Uterus (tissue), 3 donors: ENCODE measurements at regions not wholly inside any gene's neighbourhood (a gene's known extent, or its start where the extent isn't known, plus 50 kb on each side); places are given as distances from the start of the nearest gene placed in this dataset.

Source experiments
- DNase-seq, 2 donors: peaks; one replicate each; pipeline ENCODE4 v3.0.0-alpha.2; 2019 to 2020
- H3K27ac ChIP-seq, 2 donors: fragments of 200-600 bp; sonication (generic); 1 replicate in 1 of 2; 2 replicates in 1 of 2; pipeline ENCODE4 v1.5.1; 2016 to 2018
- H3K27me3 ChIP-seq, 2 donors: fragments of 200-600 bp; sonication (generic); one replicate each; pipeline ENCODE4 v1.5.1; 2018 to 2019; ENCODE audit warnings: control low read depth in 1 of 2
- H3K36me3 ChIP-seq, 2 donors: fragments of 200-600 bp; sonication (generic); one replicate each; pipeline ENCODE4 v1.5.1; 2019; ENCODE audit warnings: control low read depth in 1 of 2
- H3K4me1 ChIP-seq, 2 donors: fragments of 200-600 bp; sonication (generic); one replicate each; pipeline ENCODE4 v1.5.1; 2018 to 2019; ENCODE audit warnings: control low read depth in 1 of 2
- H3K4me3 ChIP-seq, 2 donors: fragments of 200-600 bp; sonication (generic); 1 replicate in 1 of 2; 2 replicates in 1 of 2; pipeline ENCODE4 v1.5.1; 2018 to 2019; ENCODE audit warnings: mild to moderate bottlenecking in 1 of 2
- H3K9me3 ChIP-seq, 2 donors: fragments of 200-600 bp; sonication (generic); one replicate each; pipeline ENCODE4 v1.5.1; 2019; ENCODE audit warnings: control low read depth in 1 of 2
- CTCF ChIP-seq, 4 experiments: fragments of 200-600 bp in 2 of 4; fragments of 450-650 bp in 2 of 4; sonication (generic) in 2 of 4; IDR thresholded peaks; one replicate each; pipeline ENCODE4 v1.5.1; 2016 to 2019; ENCODE audit warnings: antibody characterized with exemption in 4 of 4, mild to moderate bottlenecking in 2 of 4, moderate library complexity in 1 of 4
- POLR2A ChIP-seq, 2 donors: fragments of 450-650 bp; IDR thresholded peaks; one replicate each; pipeline ENCODE4 v1.6.1; 2016; ENCODE audit warnings: antibody characterized with exemption in 2 of 2, mild to moderate bottlenecking in 1 of 2, moderate library complexity in 1 of 2
- intact Hi-C: fragments of 100-400 bp; cut with DNase I; formaldehyde crosslinking; loops from one replicate; pipeline ENCODE4 v1.15.1; 2023; ENCODE audit warnings: low total_unique reads
- donor health status: DM: yes; HTN: yes; CAD: no.

- peaks cover 0 to 5% of the 10 kb centered on the region in 2 donors for H3K9me3 ChIP-seq
- peaks cover 0 to 10% of the 10 kb centered on the region in 2 donors for H3K4me1 ChIP-seq
- no peaks in the 10 kb centered on the region for H3K36me3 ChIP-seq
- intact Hi-C loops: no loop called here
- peaks cover 7 to 33% of the 10 kb centered on the region in 2 donors for H3K27me3 ChIP-seq
- no peak for TF ChIP-seq POLR2A (IDR thresholded peaks at IDR 0.05)
- TF ChIP-seq CTCF (IDR thresholded peaks at IDR 0.05): no peak
- H3K4me3 ChIP-seq: no peak overlapping the region
- H3K27ac ChIP-seq: no peak overlapping the region
- no peak for DNase-seq
Observed at GRCh38 chr5:73384861-73385260, 63.7 kb downstream of the FOXD1 start.

- Histone ChIP-seq H3K4me1 (peaks cover 0 to 10% of the 10 kb centered on the region in 2 donors), H3K36me3 (no peaks in the 10 kb centered on the region), H3K9me3 (peaks cover 0 to 5% of the 10 kb centered on the region in 2 donors), H3K27ac (no peak overlapping the region), H3K4me3 (no peak overlapping the region), H3K27me3 (peaks cover 7 to 38% of the 10 kb centered on the region in 2 donors)
- intact Hi-C loops: no loop called here
- DNase-seq: no peak
- TF ChIP-seq CTCF (IDR thresholded peaks at IDR 0.05): no peak
Observed at GRCh38 chr5:73382401-73382740, 66.2 kb downstream of the FOXD1 start.

GRCh38 chr5:73381590-73382400, 66.8 kb downstream of the FOXD1 start:
- DNase-seq: no peak
- intact Hi-C loops: no loop called here
- no peak overlapping the region for H3K4me3 ChIP-seq
- peaks cover 0 to 10% of the 10 kb centered on the region in 2 donors for H3K4me1 ChIP-seq
- H3K27me3 ChIP-seq: peaks cover 7 to 40% of the 10 kb centered on the region in 2 donors
- H3K36me3 ChIP-seq: no peaks in the 10 kb centered on the region
- peaks cover 0 to 5% of the 10 kb centered on the region in 2 donors for H3K9me3 ChIP-seq
- no peak for TF ChIP-seq POLR2A (IDR thresholded peaks at IDR 0.05)
- no peak for TF ChIP-seq CTCF (IDR thresholded peaks at IDR 0.05)
- H3K27ac ChIP-seq: no peak overlapping the region

GRCh38 chr5:73380710-73381589, 67.6 kb downstream of the FOXD1 start:
- Histone ChIP-seq H3K27me3 (peaks cover 7 to 40% of the 10 kb centered on the region in 2 donors), H3K36me3 (no peaks in the 10 kb centered on the region), H3K4me1 (peaks cover 0 to 10% of the 10 kb centered on the region in 2 donors), H3K4me3 (no peak overlapping the region), H3K9me3 (peaks cover 0 to 5% of the 10 kb centered on the region in 2 donors), H3K27ac (no peak overlapping the region)
- DNase-seq: no peak
- intact Hi-C loops: no loop called here
- TF ChIP-seq CTCF (IDR thresholded peaks at IDR 0.05) (no peak), POLR2A (IDR thresholded peaks at IDR 0.05) (no peak)

DNA sequence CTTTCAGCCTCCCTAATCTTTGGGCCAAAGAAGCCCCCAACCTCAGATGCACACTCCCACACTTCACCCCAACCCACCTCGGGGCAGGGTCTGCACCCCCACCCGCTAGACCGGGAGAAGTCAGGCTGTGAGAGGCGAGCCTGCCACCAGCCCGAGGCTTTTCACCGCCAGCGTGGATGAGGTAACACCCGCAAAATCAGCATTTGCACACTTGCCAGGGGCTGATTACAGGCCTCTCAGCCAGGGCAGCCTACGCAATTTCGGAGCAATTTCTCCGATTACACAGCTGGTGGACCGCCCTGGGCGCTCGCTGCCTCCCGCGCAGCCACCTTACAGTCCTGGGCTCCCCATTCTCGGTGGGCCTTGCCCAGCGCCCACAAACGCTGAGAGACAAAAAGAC, 68.5 kb downstream of the FOXD1 start:
- DNase-seq: no peak
- H3K9me3 ChIP-seq: peaks cover 0 to 5% of the 10 kb centered on the region in 2 donors
- TF ChIP-seq POLR2A (IDR thresholded peaks at IDR 0.05) (no peak), CTCF (IDR thresholded peaks at IDR 0.05) (no peak)
- no peaks in the 10 kb centered on the region for H3K36me3 ChIP-seq
- peaks cover 7 to 40% of the 10 kb centered on the region in 2 donors for H3K27me3 ChIP-seq
- intact Hi-C loops: no loop called here
- H3K27ac ChIP-seq: no peak overlapping the region
- H3K4me3 ChIP-seq: no peak overlapping the region
- H3K4me1 ChIP-seq: peaks cover 0 to 10% of the 10 kb centered on the region in 2 donors
